ENCODE measurements at regions not wholly inside any gene's neighbourhood (a gene's known extent, or its start where the extent isn't known, plus 50 kb on each side); places are given as distances from the start of the nearest gene placed in this dataset.

DNA sequence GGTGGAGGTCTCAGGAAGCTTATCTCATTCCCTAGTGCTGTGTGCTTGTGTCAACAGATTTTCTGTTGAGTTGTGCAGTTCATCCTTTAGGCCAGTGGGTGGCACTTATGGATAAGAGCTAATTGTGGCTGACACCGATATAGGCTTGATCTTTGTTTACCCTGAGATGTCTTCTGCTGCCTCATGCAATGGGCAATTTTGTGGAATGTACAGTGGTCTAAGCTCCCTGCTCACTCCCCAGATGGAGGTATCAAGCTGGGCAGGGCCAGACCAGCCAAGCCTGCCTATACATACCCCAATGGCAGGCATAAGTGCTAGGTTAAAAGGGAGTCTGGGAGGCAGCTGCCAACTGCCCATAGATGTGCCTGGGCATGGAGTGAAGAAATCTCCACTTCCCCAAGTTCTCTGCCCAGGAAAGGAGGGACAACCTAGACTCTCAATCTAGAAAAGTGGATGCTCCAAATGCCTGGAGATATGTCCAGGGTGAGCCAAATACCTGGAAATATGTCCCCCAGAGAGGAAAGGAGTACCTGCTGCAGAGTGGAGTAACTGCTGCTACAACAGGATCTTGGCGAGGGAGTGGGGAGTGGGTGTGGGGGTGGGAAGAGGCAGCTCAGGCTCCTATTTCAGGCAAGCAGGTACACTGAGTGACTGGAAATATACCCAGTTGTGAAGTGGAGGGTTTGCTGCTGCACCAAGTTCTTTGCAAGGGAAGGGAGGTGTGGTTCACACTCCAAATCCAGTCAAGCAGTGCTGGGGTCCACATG, 53.2 kb upstream of the ARG1 start:
- H3K4me3 ChIP-seq (ENCODE audit: low read length) = no peak overlapping the region
- TF ChIP-seq, protein P1, sequence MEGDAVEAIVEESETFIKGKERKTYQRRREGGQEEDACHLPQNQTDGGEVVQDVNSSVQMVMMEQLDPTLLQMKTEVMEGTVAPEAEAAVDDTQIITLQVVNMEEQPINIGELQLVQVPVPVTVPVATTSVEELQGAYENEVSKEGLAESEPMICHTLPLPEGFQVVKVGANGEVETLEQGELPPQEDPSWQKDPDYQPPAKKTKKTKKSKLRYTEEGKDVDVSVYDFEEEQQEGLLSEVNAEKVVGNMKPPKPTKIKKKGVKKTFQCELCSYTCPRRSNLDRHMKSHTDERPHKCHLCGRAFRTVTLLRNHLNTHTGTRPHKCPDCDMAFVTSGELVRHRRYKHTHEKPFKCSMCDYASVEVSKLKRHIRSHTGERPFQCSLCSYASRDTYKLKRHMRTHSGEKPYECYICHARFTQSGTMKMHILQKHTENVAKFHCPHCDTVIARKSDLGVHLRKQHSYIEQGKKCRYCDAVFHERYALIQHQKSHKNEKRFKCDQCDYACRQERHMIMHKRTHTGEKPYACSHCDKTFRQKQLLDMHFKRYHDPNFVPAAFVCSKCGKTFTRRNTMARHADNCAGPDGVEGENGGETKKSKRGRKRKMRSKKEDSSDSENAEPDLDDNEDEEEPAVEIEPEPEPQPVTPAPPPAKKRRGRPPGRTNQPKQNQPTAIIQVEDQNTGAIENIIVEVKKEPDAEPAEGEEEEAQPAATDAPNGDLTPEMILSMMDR (conservative IDR thresholded peaks at IDR 0.05; ENCODE audit: low read length) = peak; percentile 76
- DNase-seq (ENCODE audit: low read depth) = peak; percentile 50
